Effector memory CD8-positive, alpha-beta T cell (primary cell): ENCODE measurements at regions not wholly inside any gene's neighbourhood (a gene's known extent, or its start where the extent isn't known, plus 50 kb on each side); places are given as distances from the start of the nearest gene placed in this dataset.

Experiments used
- ATAC-seq: fragments of 150-1000 bp; cut with Tn5 transposase; replicated peaks from 2 replicates; pipeline ENCODE4 v1.10.0; 2021; ENCODE audit warnings: mild to moderate bottlenecking, moderate library complexity
- DNase-seq, 3 experiments: peaks; one replicate each; pipeline ENCODE4 v3.0.0; 2021
- H3K27ac Mint-ChIP-seq, 2 donors: one replicate each; pipeline ENCODE4 v1.8.0; 2022; ENCODE audit warnings: mild to moderate bottlenecking in 2 of 2, mixed read lengths in 2 of 2, moderate library complexity in 2 of 2
- H3K27me3 Mint-ChIP-seq, 2 donors: one replicate each; pipeline ENCODE4 v1.8.0; 2022; ENCODE audit warnings: mixed read lengths in 2 of 2
- H3K36me3 Mint-ChIP-seq: one replicate; pipeline ENCODE4 v1.8.0; 2022; ENCODE audit warnings: mild to moderate bottlenecking, moderate library complexity, mixed read lengths; ENCODE audit not compliant: insufficient read depth
- H3K4me1 Mint-ChIP-seq, 2 donors: one replicate each; pipeline ENCODE4 v1.8.0; 2022; ENCODE audit warnings: low read depth in 2 of 2, mixed read lengths in 2 of 2
- H3K4me3 Mint-ChIP-seq, 2 donors: one replicate each; pipeline ENCODE4 v1.8.0; 2022; ENCODE audit warnings: mild to moderate bottlenecking in 2 of 2, mixed read lengths in 2 of 2, moderate library complexity in 2 of 2
- H3K9me3 Mint-ChIP-seq, 2 donors: one replicate each; pipeline ENCODE4 v1.8.0; 2022; ENCODE audit warnings: mixed read lengths in 2 of 2

DNA sequence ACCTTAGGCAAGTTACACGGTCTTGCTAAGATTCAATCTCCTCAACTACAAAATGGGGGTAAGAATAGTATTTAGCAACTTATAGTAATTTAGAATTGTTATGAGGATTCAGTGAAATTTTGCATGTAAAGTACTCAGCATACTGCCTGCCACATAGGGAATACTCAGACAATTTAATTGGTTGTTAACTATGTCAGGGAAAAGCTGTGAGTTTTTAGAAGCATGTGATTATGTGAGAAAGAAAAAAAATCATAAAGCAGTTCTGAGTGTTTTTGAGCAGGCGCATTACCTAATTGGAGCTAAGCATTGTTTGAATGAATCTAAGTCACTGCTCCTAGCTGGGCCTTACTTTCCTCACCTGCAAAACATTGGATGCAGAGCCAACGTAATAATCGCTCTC is 287.3 kb upstream of the MTNR1B start:
- H3K4me3 Mint-ChIP-seq, result no peak overlapping the region
- no peaks in the 10 kb centered on the region for H3K27me3 Mint-ChIP-seq
- ATAC-seq (no peak), DNase-seq (no peak)
- H3K9me3 Mint-ChIP-seq, result peaks cover 0 to 2% of the 10 kb centered on the region in 2 donors
- no peak overlapping the region for H3K27ac Mint-ChIP-seq
- no peaks in the 10 kb centered on the region for H3K4me1 Mint-ChIP-seq
- H3K36me3 Mint-ChIP-seq, result no peaks in the 10 kb centered on the region

DNA sequence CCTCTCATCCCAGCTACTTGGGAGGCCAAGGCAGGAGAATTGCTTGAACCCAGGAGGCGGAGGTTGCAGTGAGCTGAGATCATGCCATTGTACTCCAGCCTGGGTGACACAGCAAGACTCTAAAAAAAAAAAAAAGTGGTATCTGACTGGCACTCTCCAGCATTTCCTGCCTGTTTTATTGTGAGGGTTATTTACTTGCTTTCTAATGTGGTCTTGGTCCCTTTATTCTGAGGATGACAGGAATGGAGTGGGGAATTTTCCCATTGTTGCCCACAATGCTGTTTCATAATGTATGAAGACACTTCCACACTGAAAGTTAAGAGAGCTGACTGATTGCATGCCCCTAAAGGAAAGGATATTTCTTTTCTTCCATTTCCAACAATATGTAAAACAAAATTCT is 286.5 kb upstream of the MTNR1B start:
- H3K27me3 Mint-ChIP-seq, result no peaks in the 10 kb centered on the region
- no peaks in the 10 kb centered on the region for H3K4me1 Mint-ChIP-seq
- H3K4me3 Mint-ChIP-seq, result no peak overlapping the region
- H3K9me3 Mint-ChIP-seq, result peaks cover 0 to 4% of the 10 kb centered on the region in 2 donors
- no peak for ATAC-seq
- H3K27ac Mint-ChIP-seq, result no peak overlapping the region
- no peak for DNase-seq
- no peaks in the 10 kb centered on the region for H3K36me3 Mint-ChIP-seq

DNA sequence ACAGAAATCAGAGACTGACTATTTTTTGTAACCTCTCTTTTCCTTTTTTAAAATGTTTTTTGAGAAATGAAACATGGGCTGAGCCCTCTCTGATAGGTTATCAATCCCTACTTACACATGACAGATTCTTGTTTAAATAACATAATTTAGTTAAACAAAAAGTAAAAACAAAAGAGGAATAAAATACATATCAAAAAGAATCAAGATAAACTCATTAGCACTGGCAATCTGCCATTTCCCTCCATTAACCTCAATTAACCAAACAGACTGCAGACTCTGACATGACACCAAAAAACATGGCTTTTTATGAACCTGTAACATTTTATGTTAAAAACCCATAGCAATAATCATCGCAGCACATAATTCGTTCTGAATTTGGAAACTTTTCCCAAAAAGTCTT is 284.4 kb upstream of the MTNR1B start:
- no peak for DNase-seq
- Mint-ChIP-seq H3K4me1 (no peaks in the 10 kb centered on the region), H3K9me3 (peaks cover 4 to 8% of the 10 kb centered on the region in 2 donors), H3K27ac (no peak overlapping the region), H3K27me3 (no peaks in the 10 kb centered on the region), H3K36me3 (no peaks in the 10 kb centered on the region), H3K4me3 (no peak overlapping the region)
- ATAC-seq, result no peak

- H3K27me3 Mint-ChIP-seq, result no peaks in the 10 kb centered on the region
- H3K27ac Mint-ChIP-seq, result no peak overlapping the region
- ATAC-seq (no peak), DNase-seq (no peak)
- H3K36me3 Mint-ChIP-seq, result no peaks in the 10 kb centered on the region
- H3K9me3 Mint-ChIP-seq, result peaks cover 2 to 8% of the 10 kb centered on the region in 2 donors
- H3K4me1 Mint-ChIP-seq, result no peaks in the 10 kb centered on the region
- no peak overlapping the region for H3K4me3 Mint-ChIP-seq
These were observed 281.7 kb upstream of the MTNR1B start for GRCh38 chr11:92687724-92688123.

DNA sequence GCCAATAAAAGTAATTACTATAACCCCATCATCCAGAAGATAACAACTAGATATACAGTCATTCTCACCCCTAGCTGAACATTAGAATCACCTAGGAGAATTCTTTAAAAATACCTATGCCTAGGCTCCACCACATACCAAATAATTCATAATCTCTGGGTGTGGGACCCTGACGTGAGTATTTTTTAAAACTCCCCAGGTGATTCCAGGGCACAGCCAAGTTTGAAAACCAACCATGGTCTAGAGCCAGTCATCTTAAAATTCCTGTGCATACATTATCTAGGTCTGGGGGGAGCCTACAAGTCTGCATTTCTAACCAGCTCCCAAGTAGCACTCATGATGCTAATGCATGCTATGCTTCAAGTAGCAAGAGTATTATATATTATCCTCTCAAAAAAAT is 281.0 kb upstream of the MTNR1B start:
- no peak for ATAC-seq
- no peaks in the 10 kb centered on the region for H3K36me3 Mint-ChIP-seq
- H3K27ac Mint-ChIP-seq, result no peak overlapping the region
- H3K4me1 Mint-ChIP-seq, result no peaks in the 10 kb centered on the region
- H3K9me3 Mint-ChIP-seq, result peaks cover 2 to 8% of the 10 kb centered on the region in 2 donors
- DNase-seq, result no peak
- H3K4me3 Mint-ChIP-seq, result no peak overlapping the region
- no peaks in the 10 kb centered on the region for H3K27me3 Mint-ChIP-seq

DNA sequence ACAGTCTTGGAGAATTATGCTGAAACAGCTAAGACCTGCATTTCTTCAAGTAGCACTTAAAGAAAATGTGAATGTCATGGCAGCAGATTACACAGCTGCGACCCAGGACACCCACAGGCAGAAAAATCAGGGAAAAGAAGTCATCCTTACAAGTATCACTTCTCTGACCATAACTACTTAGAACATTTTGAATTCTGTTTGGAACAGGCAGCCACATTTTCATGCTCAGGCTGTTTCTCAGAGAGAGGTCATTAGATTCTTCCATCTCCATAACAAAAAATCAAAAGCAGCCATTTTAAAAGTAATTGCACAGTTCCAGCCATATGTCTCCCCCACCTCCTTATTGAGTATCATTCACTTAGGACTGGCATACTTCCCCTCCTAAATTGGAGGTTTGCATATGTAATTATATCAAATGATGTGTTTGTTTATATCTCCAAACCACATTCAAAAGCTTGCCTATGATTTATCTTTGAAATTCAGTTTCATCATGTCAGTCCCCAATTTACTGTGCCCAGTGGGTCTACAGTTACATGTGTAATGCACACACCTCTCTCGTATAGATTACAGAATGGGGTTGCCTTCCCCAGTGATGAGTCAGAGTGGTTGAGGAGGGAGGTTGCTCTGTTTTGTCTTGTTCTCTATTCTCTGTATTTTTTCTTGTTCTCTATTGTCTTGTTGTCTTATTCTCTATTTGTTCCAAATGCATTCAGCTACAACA is 276.5 kb upstream of the MTNR1B start:
- H3K4me1 Mint-ChIP-seq, result peaks cover 0 to 2% of the 10 kb centered on the region in 2 donors
- H3K27me3 Mint-ChIP-seq, result no peaks in the 10 kb centered on the region
- H3K36me3 Mint-ChIP-seq, result no peaks in the 10 kb centered on the region
- no peak overlapping the region for H3K27ac Mint-ChIP-seq
- H3K9me3 Mint-ChIP-seq, result peaks cover 8 to 22% of the 10 kb centered on the region in 2 donors
- H3K4me3 Mint-ChIP-seq, result no peak overlapping the region
- ATAC-seq (no peak), DNase-seq (no peak)

DNA sequence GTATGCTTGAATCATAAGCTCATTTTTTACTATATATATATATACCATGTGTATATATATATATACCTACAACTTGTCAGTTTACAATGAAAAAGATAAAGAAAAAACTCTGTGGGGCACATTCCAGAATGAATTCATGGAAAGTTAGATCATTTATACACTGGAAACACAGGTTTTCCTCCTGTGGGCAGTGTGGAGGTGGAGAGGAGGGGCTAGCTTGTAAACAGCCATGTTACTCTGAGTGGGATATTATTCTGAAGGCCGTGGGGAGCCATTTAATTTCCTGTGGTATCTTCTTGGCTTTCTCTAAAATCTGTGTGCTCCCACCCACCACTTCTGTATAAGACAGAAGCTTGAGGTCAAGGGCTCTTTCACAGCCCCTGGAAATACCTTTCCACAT is 273.4 kb upstream of the MTNR1B start:
- Mint-ChIP-seq H3K27me3 (no peaks in the 10 kb centered on the region), H3K36me3 (no peaks in the 10 kb centered on the region), H3K4me1 (peaks cover 0 to 2% of the 10 kb centered on the region in 2 donors), H3K27ac (no peak overlapping the region), H3K9me3 (peaks cover 11 to 21% of the 10 kb centered on the region in 2 donors), H3K4me3 (no peak overlapping the region)
- DNase-seq (no peak), ATAC-seq (no peak)

DNA sequence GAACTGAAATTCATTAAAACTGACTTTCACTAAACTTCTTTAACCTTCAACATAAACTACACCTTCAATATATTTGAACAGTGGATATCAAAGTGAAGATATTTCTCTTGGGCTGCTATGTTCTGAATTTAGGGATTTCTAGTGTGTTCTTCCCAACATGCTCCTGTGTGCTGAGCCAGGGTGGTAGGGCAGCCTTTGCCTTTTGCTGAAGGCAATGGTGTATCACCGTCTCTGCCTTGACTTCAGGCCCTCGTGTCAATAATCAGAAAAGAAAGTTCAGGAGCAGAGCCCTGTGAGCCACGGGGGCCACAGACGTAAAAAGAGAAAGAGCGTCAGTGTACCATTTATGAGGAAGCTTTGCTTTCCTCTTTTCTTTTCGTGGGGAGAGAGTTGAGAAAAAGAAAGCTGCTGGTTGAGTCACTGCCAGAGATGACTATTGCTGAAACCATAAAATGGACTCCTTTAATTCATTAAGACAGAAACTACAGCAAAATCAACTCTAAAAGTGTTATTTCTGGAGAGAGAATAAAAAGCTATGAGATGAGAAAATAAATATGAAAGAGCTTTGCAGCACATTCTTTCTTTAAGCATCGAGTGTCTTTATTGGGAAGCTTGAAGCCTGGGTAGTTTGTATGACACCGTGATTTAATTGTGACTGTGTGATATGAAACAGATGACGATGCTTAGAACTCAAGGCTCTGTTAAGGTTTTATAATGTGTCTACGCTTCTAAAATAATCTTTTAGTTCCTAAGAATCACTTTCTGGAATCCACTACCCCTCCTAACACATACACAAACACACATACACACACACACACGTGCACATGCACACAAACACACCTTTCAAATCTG is 271.8 kb upstream of the MTNR1B start:
- no peak for DNase-seq
- H3K36me3 Mint-ChIP-seq, result no peaks in the 10 kb centered on the region
- H3K4me1 Mint-ChIP-seq, result peaks cover 0 to 2% of the 10 kb centered on the region in 2 donors
- no peak overlapping the region for H3K4me3 Mint-ChIP-seq
- ATAC-seq, result no peak
- no peak overlapping the region for H3K27ac Mint-ChIP-seq
- H3K27me3 Mint-ChIP-seq, result no peaks in the 10 kb centered on the region
- peaks cover 11 to 21% of the 10 kb centered on the region in 2 donors for H3K9me3 Mint-ChIP-seq

- DNase-seq (no peak), ATAC-seq (no peak)
- H3K27me3 Mint-ChIP-seq, result no peaks in the 10 kb centered on the region
- no peaks in the 10 kb centered on the region for H3K36me3 Mint-ChIP-seq
- H3K4me1 Mint-ChIP-seq, result peaks cover 0 to 2% of the 10 kb centered on the region in 2 donors
- no peak overlapping the region for H3K4me3 Mint-ChIP-seq
- H3K27ac Mint-ChIP-seq, result no peak overlapping the region
- peaks cover 11 to 21% of the 10 kb centered on the region in 2 donors for H3K9me3 Mint-ChIP-seq
These were observed 270.7 kb upstream of the MTNR1B start for GRCh38 chr11:92698742-92699141.

DNA sequence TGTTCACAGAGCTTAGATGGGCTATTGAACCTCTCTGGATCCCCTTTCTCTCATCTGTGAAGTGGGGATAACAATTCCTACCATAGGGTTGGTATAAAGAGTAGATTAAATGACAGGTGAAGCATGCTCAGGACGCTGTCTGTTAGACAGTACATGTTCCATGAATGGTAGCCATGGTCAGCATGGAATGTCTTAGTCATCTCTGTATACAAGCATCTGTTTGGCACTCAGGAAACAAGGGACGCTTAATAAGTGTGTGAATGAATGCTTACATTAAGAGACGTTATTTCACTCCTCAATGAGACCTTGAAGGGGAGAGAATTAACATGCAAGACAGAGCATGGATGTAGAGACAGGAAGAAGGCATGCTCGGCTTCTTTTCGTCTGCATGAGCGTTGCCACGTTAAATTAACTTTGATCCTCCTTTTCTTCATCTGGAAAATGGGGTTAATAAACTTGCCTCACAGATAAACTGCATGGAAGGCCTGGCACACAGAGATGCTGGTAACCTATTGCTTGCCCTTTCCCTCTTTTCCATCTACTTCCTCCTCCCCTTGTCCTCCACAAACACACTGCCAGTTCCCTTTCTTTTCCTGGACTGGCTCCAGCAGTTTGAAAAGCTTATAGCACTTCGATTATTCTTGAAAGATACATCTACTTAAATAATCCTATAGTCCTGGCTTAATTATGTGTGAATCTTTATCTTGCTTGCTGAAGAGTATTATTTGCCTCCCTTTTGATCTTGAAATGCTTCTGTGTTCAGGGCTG is 267.2 kb upstream of the MTNR1B start:
- H3K4me1 Mint-ChIP-seq, result peaks cover 0 to 2% of the 10 kb centered on the region in 2 donors
- ATAC-seq (no peak), DNase-seq (no peak)
- no peaks in the 10 kb centered on the region for H3K36me3 Mint-ChIP-seq
- H3K4me3 Mint-ChIP-seq, result no peak overlapping the region
- no peaks in the 10 kb centered on the region for H3K27me3 Mint-ChIP-seq
- no peak overlapping the region for H3K27ac Mint-ChIP-seq
- H3K9me3 Mint-ChIP-seq, result peaks cover 17 to 23% of the 10 kb centered on the region in 2 donors

- Mint-ChIP-seq H3K4me3 (no peak overlapping the region), H3K4me1 (no peaks in the 10 kb centered on the region), H3K27me3 (no peaks in the 10 kb centered on the region), H3K36me3 (no peaks in the 10 kb centered on the region), H3K27ac (no peak overlapping the region), H3K9me3 (peaks cover 15 to 16% of the 10 kb centered on the region in 2 donors)
- ATAC-seq (no peak), DNase-seq (no peak)
These were observed 266.5 kb upstream of the MTNR1B start for GRCh38 chr11:92702805-92703448.

GRCh38 chr11:92703449-92703830 is 266.0 kb upstream of the MTNR1B start:
- H3K27me3 Mint-ChIP-seq, result no peaks in the 10 kb centered on the region
- no peak overlapping the region for H3K27ac Mint-ChIP-seq
- no peak overlapping the region for H3K4me3 Mint-ChIP-seq
- H3K4me1 Mint-ChIP-seq, result no peaks in the 10 kb centered on the region
- ATAC-seq (no peak), DNase-seq (no peak)
- no peaks in the 10 kb centered on the region for H3K36me3 Mint-ChIP-seq
- H3K9me3 Mint-ChIP-seq, result peaks cover 15 to 16% of the 10 kb centered on the region in 2 donors

- DNase-seq (no peak), ATAC-seq (no peak)
- H3K4me1 Mint-ChIP-seq, result no peaks in the 10 kb centered on the region
- no peaks in the 10 kb centered on the region for H3K36me3 Mint-ChIP-seq
- peaks cover 9 to 16% of the 10 kb centered on the region in 2 donors for H3K9me3 Mint-ChIP-seq
- H3K4me3 Mint-ChIP-seq, result no peak overlapping the region
- H3K27me3 Mint-ChIP-seq, result no peaks in the 10 kb centered on the region
- no peak overlapping the region for H3K27ac Mint-ChIP-seq
These were observed 262.3 kb upstream of the MTNR1B start for GRCh38 chr11:92707173-92707619.
